ENCODE measurements at regions not wholly inside any gene's neighbourhood (a gene's known extent, or its start where the extent isn't known, plus 50 kb on each side); places are given as distances from the start of the nearest gene placed in this dataset.
"Not testable (repeated sequence)": the region's sequence is repeated elsewhere in the genome, so short reads cannot be mapped to it uniquely, and the experiment has no call there.

- no peaks in the 10 kb centered on the region for H3K36me3 ChIP-seq
- H3K27ac ChIP-seq = no peak overlapping the region
- intact Hi-C loops (cut with DNase I) = no loop called here
- no peaks in the 10 kb centered on the region for H3K9me3 ChIP-seq
- no peaks in the 10 kb centered on the region for H3K4me1 ChIP-seq
- no peak overlapping the region for H3K4me3 ChIP-seq
- H3K27me3 ChIP-seq = no peaks in the 10 kb centered on the region
- TF ChIP-seq CTCF (IDR thresholded peaks at IDR 0.05) = no peak
- TF ChIP-seq POLR2A (IDR thresholded peaks at IDR 0.05) = no peak
- no peak for TF ChIP-seq POLR2AphosphoS5 (IDR thresholded peaks at IDR 0.05; ENCODE audit: insufficient read depth in 1 of 2, low read depth in 1 of 2)
- DNase-seq (ENCODE audit: extremely low spot score in 2 of 2) = no peak
Measured at GRCh38 chr21:27771938-27772483, 805.1 kb upstream of the ADAMTS5 start.

GRCh38 chr21:27769763-27770162 lies 802.9 kb upstream of the ADAMTS5 start:
- no peaks in the 10 kb centered on the region for H3K9me3 ChIP-seq
- H3K36me3 ChIP-seq = no peaks in the 10 kb centered on the region
- H3K4me1 ChIP-seq = no peaks in the 10 kb centered on the region
- H3K27ac ChIP-seq = no peak overlapping the region
- no peak for DNase-seq (ENCODE audit: extremely low spot score in 2 of 2)
- intact Hi-C loops (cut with DNase I) = no loop called here
- TF ChIP-seq POLR2A (IDR thresholded peaks at IDR 0.05) = no peak
- TF ChIP-seq POLR2AphosphoS5 (IDR thresholded peaks at IDR 0.05; ENCODE audit: insufficient read depth in 1 of 2, low read depth in 1 of 2) = no peak
- no peak for TF ChIP-seq CTCF (IDR thresholded peaks at IDR 0.05)
- no peaks in the 10 kb centered on the region for H3K27me3 ChIP-seq
- no peak overlapping the region for H3K4me3 ChIP-seq

GRCh38 chr21:27768046-27768637 lies 801.3 kb upstream of the ADAMTS5 start:
- H3K4me1 ChIP-seq; H3K27me3 ChIP-seq; H3K9me3 ChIP-seq; H3K36me3 ChIP-seq; DNase-seq (ENCODE audit: extremely low spot score in 2 of 2); H3K27ac ChIP-seq; intact Hi-C loops (cut with DNase I); H3K4me3 ChIP-seq: not testable (repeated sequence)

GRCh38 chr21:27764056-27764455 lies 797.2 kb upstream of the ADAMTS5 start:
- H3K9me3 ChIP-seq = no peaks in the 10 kb centered on the region
- no peaks in the 10 kb centered on the region for H3K4me1 ChIP-seq
- DNase-seq (ENCODE audit: extremely low spot score in 2 of 2) = no peak
- no peaks in the 10 kb centered on the region for H3K36me3 ChIP-seq
- no peaks in the 10 kb centered on the region for H3K27me3 ChIP-seq
- H3K27ac ChIP-seq = no peak overlapping the region
- intact Hi-C loops (cut with DNase I) = no loop called here
- H3K4me3 ChIP-seq = no peak overlapping the region
- TF ChIP-seq POLR2AphosphoS5 (IDR thresholded peaks at IDR 0.05; ENCODE audit: insufficient read depth in 1 of 2, low read depth in 1 of 2) (no peak), CTCF (IDR thresholded peaks at IDR 0.05) (no peak), POLR2A (IDR thresholded peaks at IDR 0.05) (no peak)

- H3K36me3 ChIP-seq = no peaks in the 10 kb centered on the region
Measured at GRCh38 chr21:27761623-27762022, 794.7 kb upstream of the ADAMTS5 start.

More at GRCh38 chr21:27761623-27762022, 794.7 kb upstream of the ADAMTS5 start:
- no peak for DNase-seq (ENCODE audit: extremely low spot score in 2 of 2)
- TF ChIP-seq POLR2AphosphoS5 (IDR thresholded peaks at IDR 0.05; ENCODE audit: insufficient read depth in 1 of 2, low read depth in 1 of 2) (no peak), CTCF (IDR thresholded peaks at IDR 0.05) (no peak), POLR2A (IDR thresholded peaks at IDR 0.05) (no peak)
- H3K27me3 ChIP-seq = no peaks in the 10 kb centered on the region
- no peaks in the 10 kb centered on the region for H3K9me3 ChIP-seq
- no peak overlapping the region for H3K4me3 ChIP-seq
- no peaks in the 10 kb centered on the region for H3K4me1 ChIP-seq
- H3K27ac ChIP-seq = no peak overlapping the region
- intact Hi-C loops (cut with DNase I) = no loop called here

All from vagina (tissue), 2 donors.